Liver (tissue), 8 donors: ENCODE measurements at regions not wholly inside any gene's neighbourhood (a gene's known extent, or its start where the extent isn't known, plus 50 kb on each side); places are given as distances from the start of the nearest gene placed in this dataset.

ENCODE experiments used
- DNase-seq: peaks from one replicate; pipeline ENCODE4 v3.0.0-alpha.2; 2017; ENCODE audit warnings: low spot score
- H3K27ac ChIP-seq, 2 donors: one replicate each; pipeline ENCODE4 v1.7.0; 2013; ENCODE audit warnings: inconsistent platforms in 2 of 2, low read length in 2 of 2, control low read depth in 1 of 2, low read depth in 1 of 2, mild to moderate bottlenecking in 1 of 2
- H3K27me3 ChIP-seq, 4 donors: one replicate each; pipeline versions ENCODE4 v1.6.1 to v1.7.0; 2013; ENCODE audit warnings: low read length in 3 of 4, inconsistent platforms in 1 of 4, mild to moderate bottlenecking in 1 of 4, moderate library complexity in 1 of 4; ENCODE audit not compliant: control insufficient read depth in 4 of 4, insufficient read depth in 4 of 4
- H3K36me3 ChIP-seq, 4 donors: one replicate each; pipeline versions ENCODE4 v1.6.1 to v1.7.0; 2013; ENCODE audit warnings: low read length in 3 of 4, mild to moderate bottlenecking in 3 of 4, low read depth in 1 of 4, moderate library complexity in 1 of 4; ENCODE audit not compliant: control insufficient read depth in 4 of 4, insufficient read depth in 3 of 4
- H3K4me1 ChIP-seq, 4 donors: one replicate each; pipeline versions ENCODE4 v1.6.1 to v1.7.0; 2013; ENCODE audit warnings: low read length in 3 of 4, mild to moderate bottlenecking in 3 of 4, moderate library complexity in 1 of 4; ENCODE audit not compliant: control insufficient read depth in 4 of 4, insufficient read depth in 4 of 4
- H3K4me3 ChIP-seq, 3 donors: one replicate each; pipeline versions ENCODE4 v1.6.1 to v1.7.0; 2013; ENCODE audit warnings: low read length in 3 of 3, control low read depth in 1 of 3, low read depth in 1 of 3, mild to moderate bottlenecking in 1 of 3
- H3K9ac ChIP-seq, 2 donors: one replicate each; pipeline ENCODE4 v1.7.0; 2013; ENCODE audit warnings: low read length in 2 of 2, mild to moderate bottlenecking in 2 of 2, moderate library complexity in 2 of 2, control low read depth in 1 of 2, low read depth in 1 of 2
- H3K9me3 ChIP-seq, 4 donors: one replicate each; pipeline versions ENCODE4 v1.6.1 to v1.7.0; 2013; ENCODE audit warnings: low read length in 3 of 4; ENCODE audit not compliant: control insufficient read depth in 4 of 4
- ATF3 ChIP-seq: IDR thresholded peaks from 2 replicates; pipeline ENCODE4 v1.6.1; 2016; ENCODE audit warnings: antibody characterized with exemption
- CTCF ChIP-seq: fragments of 150-350 bp; IDR thresholded peaks from 2 replicates; pipeline ENCODE4 v1.5.1; 2017; ENCODE audit warnings: improper control_type of control experiment, low read depth, low read length; ENCODE audit not compliant: missing input control
- EGR1 ChIP-seq, 2 donors: IDR thresholded peaks; 2 replicates each; pipeline ENCODE4 v1.6.1; 2016 to 2018; ENCODE audit warnings: antibody characterized with exemption in 2 of 2, low read depth in 2 of 2
- FOXA1 ChIP-seq: IDR thresholded peaks from 2 replicates; pipeline ENCODE4 v1.6.1; 2016; ENCODE audit warnings: antibody characterized with exemption
- FOXA2 ChIP-seq: IDR thresholded peaks from 2 replicates; pipeline ENCODE4 v1.6.1; 2016; ENCODE audit warnings: antibody characterized with exemption
- GABPA ChIP-seq, 2 donors: IDR thresholded peaks in 1 of 2; conservative IDR thresholded peaks in 1 of 2; 2 replicates each; pipeline ENCODE4 v1.6.1; 2016; ENCODE audit warnings: antibody characterized with exemption in 2 of 2, mild to moderate bottlenecking in 1 of 2, moderate library complexity in 1 of 2
- HNF4A ChIP-seq, 2 donors: conservative IDR thresholded peaks; 2 replicates each; pipeline ENCODE4 v1.6.1; 2016; ENCODE audit warnings: antibody characterized with exemption in 2 of 2, mild to moderate bottlenecking in 2 of 2
- HNF4G ChIP-seq: IDR thresholded peaks from 2 replicates; pipeline ENCODE4 v1.6.1; 2016; ENCODE audit warnings: antibody characterized with exemption
- JUND ChIP-seq, 2 donors: IDR thresholded peaks; 2 replicates each; pipeline ENCODE4 v1.6.1; 2016; ENCODE audit warnings: antibody characterized with exemption in 2 of 2
- MAX ChIP-seq: IDR thresholded peaks from 2 replicates; pipeline ENCODE4 v1.6.1; 2016; ENCODE audit warnings: antibody characterized with exemption
- NR2F2 ChIP-seq: IDR thresholded peaks from 2 replicates; pipeline ENCODE4 v1.6.1; 2016; ENCODE audit warnings: antibody characterized with exemption
- RAD21 ChIP-seq, 2 donors: IDR thresholded peaks; 2 replicates each; pipeline ENCODE4 v1.6.1; 2016; ENCODE audit warnings: antibody characterized with exemption in 2 of 2, mild to moderate bottlenecking in 2 of 2
- RXRA ChIP-seq, 2 donors: IDR thresholded peaks; 2 replicates each; pipeline ENCODE4 v1.6.1; 2017 to 2018; ENCODE audit warnings: antibody characterized with exemption in 2 of 2, mild to moderate bottlenecking in 1 of 2
- SP1 ChIP-seq: IDR thresholded peaks from 2 replicates; pipeline ENCODE4 v1.6.1; 2018; ENCODE audit warnings: antibody characterized with exemption, mild to moderate bottlenecking
- TAF1 ChIP-seq: conservative IDR thresholded peaks from 2 replicates; pipeline ENCODE4 v1.6.1; 2016; ENCODE audit warnings: antibody characterized with exemption, mild to moderate bottlenecking
- YY1 ChIP-seq: IDR thresholded peaks from 2 replicates; pipeline ENCODE4 v1.6.1; 2016; ENCODE audit warnings: antibody characterized with exemption, mild to moderate bottlenecking
- ZBTB33 ChIP-seq: IDR thresholded peaks from 2 replicates; pipeline ENCODE4 v1.6.1; 2016; ENCODE audit warnings: antibody characterized with exemption
- WGBS: extraction: QIAGEN DNeasy Blood & Tissue Kit; methylation state at CpG from one replicate; pipeline ENCODE4 v1.1.7; 2013; 5-methylcytosine and 5-hydroxymethylcytosine counted together
- donor health status: healthy.
- donor health status: healthy.
- donor health status: healthy.
- donor health status: healthy.
- donor health status: healthy.

GRCh38 chr18:45136381-45137086 lies 455.8 kb downstream of the SETBP1 start:
- H3K27me3 ChIP-seq, result no peaks in the 10 kb centered on the region
- H3K27ac ChIP-seq, result no peak overlapping the region
- H3K4me1 ChIP-seq, result no peaks in the 10 kb centered on the region
- TF ChIP-seq GABPA (IDR thresholded peaks at IDR 0.05 in 1 of 2, conservative IDR thresholded peaks at IDR 0.05 in 1 of 2) (no peak), NR2F2 (no peak), SP1 (no peak), RXRA (IDR thresholded peaks at IDR 0.05) (no peak), EGR1 (IDR thresholded peaks at IDR 0.05; ENCODE audit: low read depth in 2 of 2) (no peak)
- WGBS, result 83% methylated on average over 3 of the region's 3 CpGs
- no peaks in the 10 kb centered on the region for H3K9me3 ChIP-seq
- no peak overlapping the region for H3K4me3 ChIP-seq
- H3K36me3 ChIP-seq, result no peaks in the 10 kb centered on the region
- H3K9ac ChIP-seq, result no peak overlapping the region
- no peak for DNase-seq

GRCh38 chr18:45137087-45137419 lies 456.4 kb downstream of the SETBP1 start:
- Histone ChIP-seq H3K27ac (no peak overlapping the region), H3K4me3 (no peak overlapping the region), H3K36me3 (no peaks in the 10 kb centered on the region), H3K9ac (no peak overlapping the region), H3K4me1 (no peaks in the 10 kb centered on the region), H3K9me3 (no peaks in the 10 kb centered on the region), H3K27me3 (no peaks in the 10 kb centered on the region)
- no peak for DNase-seq
- no peak for TF ChIP-seq YY1
- no peak for TF ChIP-seq FOXA1
- TF ChIP-seq EGR1 (IDR thresholded peaks at IDR 0.05; ENCODE audit: low read depth in 2 of 2), result no peak
- no peak for TF ChIP-seq RAD21 (IDR thresholded peaks at IDR 0.05)
- no peak for TF ChIP-seq TAF1
- no peak for TF ChIP-seq ZBTB33
- TF ChIP-seq FOXA2, result no peak
- TF ChIP-seq ATF3, result no peak
- TF ChIP-seq RXRA (IDR thresholded peaks at IDR 0.05), result no peak
- no peak for TF ChIP-seq CTCF
- TF ChIP-seq HNF4G, result no peak
- no peak for TF ChIP-seq HNF4A (conservative IDR thresholded peaks at IDR 0.05)

GRCh38 chr18:45139478-45139877 lies 458.8 kb downstream of the SETBP1 start:
- 83% methylated on average over 4 of the region's 4 CpGs for WGBS
- no peaks in the 10 kb centered on the region for H3K9me3 ChIP-seq
- no peaks in the 10 kb centered on the region for H3K36me3 ChIP-seq
- no peaks in the 10 kb centered on the region for H3K4me1 ChIP-seq
- no peak overlapping the region for H3K9ac ChIP-seq
- H3K27ac ChIP-seq, result no peak overlapping the region
- no peaks in the 10 kb centered on the region for H3K27me3 ChIP-seq
- H3K4me3 ChIP-seq, result no peak overlapping the region
- TF ChIP-seq YY1, result no peak
- TF ChIP-seq HNF4A (conservative IDR thresholded peaks at IDR 0.05), result no peak
- no peak for TF ChIP-seq SP1
- no peak for TF ChIP-seq JUND (IDR thresholded peaks at IDR 0.05)
- no peak for TF ChIP-seq HNF4G
- TF ChIP-seq ATF3, result no peak
- TF ChIP-seq TAF1, result no peak
- TF ChIP-seq EGR1 (IDR thresholded peaks at IDR 0.05; ENCODE audit: low read depth in 2 of 2), result no peak
- TF ChIP-seq GABPA (IDR thresholded peaks at IDR 0.05 in 1 of 2, conservative IDR thresholded peaks at IDR 0.05 in 1 of 2), result no peak
- no peak for TF ChIP-seq RAD21 (IDR thresholded peaks at IDR 0.05)
- no peak for TF ChIP-seq CTCF
- no peak for TF ChIP-seq MAX
- DNase-seq, result no peak
